ENCODE measurements at regions not wholly inside any gene's neighbourhood (a gene's known extent, or its start where the extent isn't known, plus 50 kb on each side); places are given as distances from the start of the nearest gene placed in this dataset.

DNA sequence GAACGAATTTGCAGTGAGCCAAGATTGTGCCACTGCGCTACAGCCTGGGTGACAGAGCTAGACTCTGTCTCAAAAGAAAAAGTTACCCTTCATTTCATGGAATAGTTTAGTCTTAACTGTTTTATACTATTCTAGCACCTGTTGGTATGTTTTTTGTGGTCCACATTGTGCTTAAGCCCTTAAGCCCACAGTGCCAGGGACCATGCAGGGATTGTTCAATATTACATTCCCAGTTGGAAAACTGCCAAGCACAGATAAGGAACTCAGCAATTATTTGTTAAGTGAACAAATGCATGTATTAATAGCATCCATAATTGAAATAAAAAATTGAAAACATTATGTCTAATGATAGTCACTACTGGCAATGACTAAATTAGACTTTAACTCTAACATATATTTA, 193.5 kb downstream of the PCDH17 start:
- intact Hi-C loops (cut with micrococcal nuclease; ENCODE audit: unreplicated experiment) (no loop called here), in situ Hi-C loops (cut with HindIII; ENCODE audit: extremely low pct_ligation_motif_present, low pct_unique_long_range_greater_than_20kb) (no loop called here)
- H3K4me1 ChIP-seq (ENCODE audit: insufficient read depth, low read length), result no peaks in the 10 kb centered on the region
- no peak for ATAC-seq
- no peak overlapping the region for H2AFZ ChIP-seq (ENCODE audit: low read length)
- H3K79me2 ChIP-seq (ENCODE audit: insufficient read depth, low read length), result no peaks in the 10 kb centered on the region
- no peak overlapping the region for H3K4me2 ChIP-seq (ENCODE audit: low read depth, low read length)
- BruUV-seq (replicated peaks), result no TSS peak
- ChIA-PET POLR2A (no interaction called here), CTCF (ENCODE audit: low intra/inter-chr PET ratio, low total read pairs) (no interaction called here)
- H3K9ac ChIP-seq (ENCODE audit: insufficient read depth, low read depth, low read length), result no peak overlapping the region
- no peak for DNase-seq (ENCODE audit: low spot score)
- no peaks in the 10 kb centered on the region for H3K36me3 ChIP-seq (replicated peaks in 1 of 2; ENCODE audit: control insufficient read depth in 1 of 2, insufficient read depth in 2 of 2, low read length in 2 of 2)
- peaks cover 74% of the 10 kb centered on the region for H3K9me3 ChIP-seq (ENCODE audit: low read length)
- FAIRE-seq, result no peak
- H3K27me3 ChIP-seq (ENCODE audit: control insufficient read depth in 1 of 2, insufficient read depth in 2 of 2, low read length in 2 of 2), result no peaks in the 10 kb centered on the region
- no peaks in the 10 kb centered on the region for H4K20me1 ChIP-seq (ENCODE audit: insufficient read depth, low read length)
- WGBS (ENCODE audit: low lambda C conversion rate), result 31% methylated on average over 2 of the region's 2 CpGs
- no peak overlapping the region for H3K4me3 ChIP-seq (replicated peaks in 1 of 3; ENCODE audit: insufficient read depth in 1 of 3, low read depth in 2 of 3, low read length in 3 of 3)
- H3K27ac ChIP-seq (ENCODE audit: extremely low read length, insufficient read depth, low read length), result no peak overlapping the region
- TF ChIP-seq RNF2 (conservative IDR thresholded peaks at IDR 0.05; ENCODE audit: low read depth) (no peak), MTA1 (CRISPR knock-in tag; IDR thresholded peaks at IDR 0.05; ENCODE audit: borderline replicate concordance) (no peak), ZBTB25 (CRISPR knock-in tag; IDR thresholded peaks at IDR 0.05) (no peak), ZNF772 (CRISPR knock-in tag; IDR thresholded peaks at IDR 0.05) (no peak)
- TF ChIP-seq, protein P1, sequence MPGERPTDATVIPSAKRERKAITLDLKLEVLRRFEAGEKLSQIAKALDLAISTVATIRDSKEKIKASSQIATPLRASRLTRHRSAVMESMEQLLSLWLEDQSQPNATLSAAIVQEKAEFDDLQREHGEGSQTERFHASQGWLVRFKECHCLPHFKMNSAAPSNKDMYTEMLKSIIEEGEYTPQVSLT (CRISPR knock-in tag; IDR thresholded peaks at IDR 0.05; ENCODE audit: borderline replicate concordance, low read depth), result no peak
- TF ChIP-seq, protein P2, sequence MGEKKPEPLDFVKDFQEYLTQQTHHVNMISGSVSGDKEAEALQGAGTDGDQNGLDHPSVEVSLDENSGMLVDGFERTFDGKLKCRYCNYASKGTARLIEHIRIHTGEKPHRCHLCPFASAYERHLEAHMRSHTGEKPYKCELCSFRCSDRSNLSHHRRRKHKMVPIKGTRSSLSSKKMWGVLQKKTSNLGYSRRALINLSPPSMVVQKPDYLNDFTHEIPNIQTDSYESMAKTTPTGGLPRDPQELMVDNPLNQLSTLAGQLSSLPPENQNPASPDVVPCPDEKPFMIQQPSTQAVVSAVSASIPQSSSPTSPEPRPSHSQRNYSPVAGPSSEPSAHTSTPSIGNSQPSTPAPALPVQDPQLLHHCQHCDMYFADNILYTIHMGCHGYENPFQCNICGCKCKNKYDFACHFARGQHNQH (CRISPR knock-in tag; IDR thresholded peaks at IDR 0.05), result no peak

DNA sequence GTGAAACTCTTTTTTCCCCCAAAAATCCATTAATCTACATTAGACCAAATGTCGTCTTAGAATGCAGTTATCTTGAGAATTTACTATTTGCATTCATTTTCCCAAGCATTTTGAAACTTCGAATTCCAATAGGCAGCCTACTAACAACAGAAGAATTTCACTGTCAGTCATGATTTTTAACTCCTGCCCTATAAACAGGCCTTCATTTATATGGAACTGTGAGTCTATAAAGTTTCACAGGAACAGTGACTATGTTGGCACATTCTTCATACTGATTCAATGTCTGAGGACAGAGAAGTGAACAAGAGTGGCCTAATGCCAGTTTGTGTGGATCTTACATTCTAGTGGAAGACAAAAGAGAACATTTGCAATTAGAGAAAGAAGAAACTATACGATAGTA, 198.0 kb downstream of the PCDH17 start:
- peaks cover 68% of the 10 kb centered on the region for H3K9me3 ChIP-seq (ENCODE audit: low read length)
- ChIA-PET POLR2A (no interaction called here), CTCF (ENCODE audit: low intra/inter-chr PET ratio, low total read pairs) (no interaction called here)
- no peak overlapping the region for H3K4me3 ChIP-seq (replicated peaks in 1 of 3; ENCODE audit: insufficient read depth in 1 of 3, low read depth in 2 of 3, low read length in 3 of 3)
- no peak overlapping the region for H3K9ac ChIP-seq (ENCODE audit: insufficient read depth, low read depth, low read length)
- ATAC-seq, result no peak
- no TSS peak for BruUV-seq (replicated peaks)
- H3K4me2 ChIP-seq (ENCODE audit: low read depth, low read length), result no peak overlapping the region
- no peak overlapping the region for H2AFZ ChIP-seq (ENCODE audit: low read length)
- intact Hi-C loops (cut with micrococcal nuclease; ENCODE audit: unreplicated experiment) (no loop called here), in situ Hi-C loops (cut with HindIII; ENCODE audit: extremely low pct_ligation_motif_present, low pct_unique_long_range_greater_than_20kb) (no loop called here)
- H3K79me2 ChIP-seq (ENCODE audit: insufficient read depth, low read length), result no peaks in the 10 kb centered on the region
- H3K36me3 ChIP-seq (replicated peaks in 1 of 2; ENCODE audit: control insufficient read depth in 1 of 2, insufficient read depth in 2 of 2, low read length in 2 of 2), result no peaks in the 10 kb centered on the region
- no peaks in the 10 kb centered on the region for H3K27me3 ChIP-seq (ENCODE audit: control insufficient read depth in 1 of 2, insufficient read depth in 2 of 2, low read length in 2 of 2)
- DNase-seq (ENCODE audit: low spot score), result no peak
- WGBS (ENCODE audit: low lambda C conversion rate), result 2% methylated on average over 3 of the region's 3 CpGs
- no peak overlapping the region for H3K27ac ChIP-seq (ENCODE audit: extremely low read length, insufficient read depth, low read length)
- no peak for FAIRE-seq
- H3K4me1 ChIP-seq (ENCODE audit: insufficient read depth, low read length), result no peaks in the 10 kb centered on the region
- H4K20me1 ChIP-seq (ENCODE audit: insufficient read depth, low read length), result no peaks in the 10 kb centered on the region
- TF ChIP-seq MED13 (CRISPR knock-in tag; IDR thresholded peaks at IDR 0.05), result no peak
- TF ChIP-seq, protein P3, sequence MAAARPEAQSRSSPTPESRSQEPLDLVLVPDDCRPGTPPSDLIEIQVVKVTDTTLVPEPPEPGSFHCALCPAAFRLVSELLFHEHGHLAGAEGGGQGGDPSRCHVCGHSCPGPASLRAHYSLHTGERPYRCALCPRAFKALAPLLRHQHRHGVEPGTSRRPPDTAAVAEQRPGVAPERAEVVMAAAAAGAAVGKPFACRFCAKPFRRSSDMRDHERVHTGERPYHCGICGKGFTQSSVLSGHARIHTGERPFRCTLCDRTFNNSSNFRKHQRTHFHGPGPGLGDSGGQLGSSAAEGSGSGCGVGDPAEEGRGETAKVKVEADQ (CRISPR knock-in tag; IDR thresholded peaks at IDR 0.05; ENCODE audit: borderline replicate concordance), result no peak
- no peak for TF ChIP-seq ZNF281 (CRISPR knock-in tag; IDR thresholded peaks at IDR 0.05; ENCODE audit: borderline replicate concordance)
- TF ChIP-seq, protein P4, sequence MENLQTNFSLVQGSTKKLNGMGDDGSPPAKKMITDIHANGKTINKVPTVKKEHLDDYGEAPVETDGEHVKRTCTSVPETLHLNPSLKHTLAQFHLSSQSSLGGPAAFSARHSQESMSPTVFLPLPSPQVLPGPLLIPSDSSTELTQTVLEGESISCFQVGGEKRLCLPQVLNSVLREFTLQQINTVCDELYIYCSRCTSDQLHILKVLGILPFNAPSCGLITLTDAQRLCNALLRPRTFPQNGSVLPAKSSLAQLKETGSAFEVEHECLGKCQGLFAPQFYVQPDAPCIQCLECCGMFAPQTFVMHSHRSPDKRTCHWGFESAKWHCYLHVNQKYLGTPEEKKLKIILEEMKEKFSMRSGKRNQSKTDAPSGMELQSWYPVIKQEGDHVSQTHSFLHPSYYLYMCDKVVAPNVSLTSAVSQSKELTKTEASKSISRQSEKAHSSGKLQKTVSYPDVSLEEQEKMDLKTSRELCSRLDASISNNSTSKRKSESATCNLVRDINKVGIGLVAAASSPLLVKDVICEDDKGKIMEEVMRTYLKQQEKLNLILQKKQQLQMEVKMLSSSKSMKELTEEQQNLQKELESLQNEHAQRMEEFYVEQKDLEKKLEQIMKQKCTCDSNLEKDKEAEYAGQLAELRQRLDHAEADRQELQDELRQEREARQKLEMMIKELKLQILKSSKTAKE (CRISPR knock-in tag; IDR thresholded peaks at IDR 0.05; ENCODE audit: borderline replicate concordance), result no peak

Measured in HepG2 (cell line).